ENCODE measurements at regions not wholly inside any gene's neighbourhood (a gene's known extent, or its start where the extent isn't known, plus 50 kb on each side); places are given as distances from the start of the nearest gene placed in this dataset.

- Histone ChIP-seq H3K27me3 (no peaks in the 10 kb centered on the region), H3K27ac (no peak overlapping the region), H3K9me3 (no peaks in the 10 kb centered on the region), H3K36me3 (replicated peaks in 1 of 2; ENCODE audit: insufficient read depth in 1 of 2, low read depth in 2 of 2) (no peaks in the 10 kb centered on the region), H3K4me1 (no peaks in the 10 kb centered on the region), H3K4me3 (no peak overlapping the region)
- 44 to 71% methylated on average over 1 to 2 of the region's 2 CpGs for WGBS, 2 donors
- ATAC-seq (no peak), DNase-seq (no peak)
- TF ChIP-seq POLR2A (IDR thresholded peaks at IDR 0.05) (no peak), CTCF (IDR thresholded peaks at IDR 0.05) (no peak)
- intact Hi-C loops (cut with DNase I): no loop called here
These were observed 970.4 kb downstream of the RPA4 start for GRCh38 chrX:97854086-97854485.

GRCh38 chrX:97858592-97858991 is 974.9 kb downstream of the RPA4 start:
- H3K4me1 ChIP-seq: no peaks in the 10 kb centered on the region
- H3K27me3 ChIP-seq: no peaks in the 10 kb centered on the region
- H3K36me3 ChIP-seq (replicated peaks in 1 of 2; ENCODE audit: insufficient read depth in 1 of 2, low read depth in 2 of 2): no peaks in the 10 kb centered on the region
- 71 to 82% methylated on average over 1 of the region's 1 CpG for WGBS, 2 donors
- intact Hi-C loops (cut with DNase I): no loop called here
- H3K27ac ChIP-seq: no peak overlapping the region
- ATAC-seq (no peak), DNase-seq (no peak)
- no peak overlapping the region for H3K4me3 ChIP-seq
- H3K9me3 ChIP-seq: no peaks in the 10 kb centered on the region
- TF ChIP-seq POLR2A (IDR thresholded peaks at IDR 0.05): no peak
- TF ChIP-seq CTCF (IDR thresholded peaks at IDR 0.05): no peak

DNA sequence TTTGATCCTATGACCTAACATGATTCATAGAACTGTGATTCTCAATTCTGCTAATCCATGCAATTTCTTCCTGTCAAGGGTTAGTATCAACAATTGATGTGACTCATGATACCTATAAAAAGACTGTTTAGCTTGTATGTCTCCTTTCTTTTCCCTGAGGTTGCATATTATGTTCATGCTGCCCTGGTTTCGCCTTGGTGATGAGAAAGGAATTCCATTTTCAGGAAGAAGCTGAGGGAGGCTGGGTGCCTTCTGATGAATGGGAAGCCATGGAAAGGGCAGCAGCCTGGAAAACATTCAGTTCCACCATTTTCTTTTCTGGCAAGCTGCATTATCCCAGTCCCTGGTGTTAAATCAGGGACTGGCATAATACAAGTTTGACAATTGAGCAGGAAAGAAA is 976.5 kb downstream of the RPA4 start:
- Histone ChIP-seq H3K27me3 (no peaks in the 10 kb centered on the region), H3K4me1 (no peaks in the 10 kb centered on the region), H3K27ac (no peak overlapping the region), H3K36me3 (replicated peaks in 1 of 2; ENCODE audit: insufficient read depth in 1 of 2, low read depth in 2 of 2) (no peaks in the 10 kb centered on the region), H3K4me3 (no peak overlapping the region), H3K9me3 (no peaks in the 10 kb centered on the region)
- WGBS, 2 donors: 82 to 88% methylated on average over 1 of the region's 1 CpG
- DNase-seq (no peak), ATAC-seq (no peak)
- intact Hi-C loops (cut with DNase I): no loop called here
- no peak for TF ChIP-seq CTCF (IDR thresholded peaks at IDR 0.05)
- TF ChIP-seq POLR2A (IDR thresholded peaks at IDR 0.05): no peak

DNA sequence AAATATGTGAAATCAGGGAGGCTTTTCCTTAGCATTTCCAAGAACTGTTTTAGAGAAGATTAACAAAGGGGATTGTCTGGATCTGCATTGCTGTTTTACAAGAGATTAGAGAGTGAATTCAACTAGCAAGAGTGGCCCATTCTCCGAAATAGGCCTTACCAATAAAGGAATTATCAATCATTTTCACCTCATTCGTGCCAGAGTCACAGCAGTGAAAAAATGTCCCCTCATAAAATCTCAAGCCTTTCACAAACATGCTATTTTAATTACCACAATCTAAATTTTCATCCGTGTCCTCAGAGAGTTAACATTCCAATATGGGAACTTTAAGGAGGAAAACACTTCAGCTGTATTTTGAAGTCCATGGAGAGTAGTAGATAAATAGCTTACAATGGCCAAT is 979.6 kb downstream of the RPA4 start:
- 49 to 55% methylated on average over 3 of the region's 3 CpGs for WGBS, 2 donors
- intact Hi-C loops (cut with DNase I): no loop called here
- no peak overlapping the region for H3K4me3 ChIP-seq
- H3K4me1 ChIP-seq: no peaks in the 10 kb centered on the region
- no peaks in the 10 kb centered on the region for H3K36me3 ChIP-seq (replicated peaks in 1 of 2; ENCODE audit: insufficient read depth in 1 of 2, low read depth in 2 of 2)
- no peak overlapping the region for H3K27ac ChIP-seq
- TF ChIP-seq POLR2A (IDR thresholded peaks at IDR 0.05) (no peak), CTCF (IDR thresholded peaks at IDR 0.05) (no peak)
- ATAC-seq (no peak), DNase-seq (no peak)
- H3K9me3 ChIP-seq: no peaks in the 10 kb centered on the region
- no peaks in the 10 kb centered on the region for H3K27me3 ChIP-seq

DNA sequence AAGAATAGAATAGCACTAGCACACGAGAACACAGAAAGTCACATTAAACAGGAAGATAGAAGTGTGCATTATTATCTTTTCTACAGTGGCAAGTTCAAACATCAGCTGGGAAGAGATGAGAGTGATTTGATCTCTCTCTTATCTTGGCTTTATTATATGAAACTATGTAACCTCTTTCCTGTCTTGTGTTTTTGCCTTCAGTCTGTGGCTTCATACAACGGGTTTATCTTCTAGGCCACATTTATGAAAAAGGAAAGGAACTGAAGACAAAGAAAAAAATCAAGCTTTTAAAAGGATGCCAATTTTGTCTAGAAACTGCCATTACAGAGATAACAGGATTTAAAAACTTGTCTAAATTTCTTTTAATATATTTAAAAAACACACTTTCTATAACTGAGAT is 983.6 kb downstream of the RPA4 start:
- H3K27ac ChIP-seq: no peak overlapping the region
- H3K36me3 ChIP-seq (replicated peaks in 1 of 2; ENCODE audit: insufficient read depth in 1 of 2, low read depth in 2 of 2): no peaks in the 10 kb centered on the region
- 28 to 50% methylated on average over 2 of the region's 2 CpGs for WGBS, 2 donors
- no peak for DNase-seq
- ATAC-seq: no peak
- H3K27me3 ChIP-seq: no peaks in the 10 kb centered on the region
- H3K4me1 ChIP-seq: no peaks in the 10 kb centered on the region
- H3K4me3 ChIP-seq: no peak overlapping the region
- TF ChIP-seq POLR2A (IDR thresholded peaks at IDR 0.05) (no peak), CTCF (IDR thresholded peaks at IDR 0.05) (no peak)
- intact Hi-C loops (cut with DNase I): no loop called here
- no peaks in the 10 kb centered on the region for H3K9me3 ChIP-seq
